NCI-H526 (cell line): ENCODE measurements at regions not wholly inside any gene's neighbourhood (a gene's known extent, or its start where the extent isn't known, plus 50 kb on each side); places are given as distances from the start of the nearest gene placed in this dataset.

Experiments
- DNase-seq, 2 experiments: peaks; one replicate each; lab custom pipeline; 2025; lab: John Stamatoyannopoulos, UW

DNA sequence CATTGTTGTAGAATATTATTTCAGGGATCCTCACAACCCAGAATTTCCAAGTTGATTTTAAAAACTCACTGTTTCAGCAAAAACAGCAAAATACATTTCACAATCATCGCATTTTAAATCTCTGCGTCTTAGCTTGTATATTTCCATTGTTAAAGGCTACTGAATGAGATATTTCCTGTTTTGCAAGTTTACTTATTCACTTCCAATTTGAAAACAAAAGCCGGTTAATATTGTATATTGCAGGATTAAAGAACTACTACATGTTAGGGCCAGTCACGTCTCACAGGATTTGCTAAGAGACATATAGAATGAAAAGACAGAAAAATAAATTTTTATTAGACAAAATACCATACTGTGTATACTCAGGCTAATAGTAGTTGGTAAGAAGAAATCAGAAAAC lies 395.9 kb upstream of the CDH9 start:
- no peak for DNase-seq

- no peak for DNase-seq
Measured at GRCh38 chr5:27414099-27414498, 375.7 kb upstream of the CDH9 start.

DNA sequence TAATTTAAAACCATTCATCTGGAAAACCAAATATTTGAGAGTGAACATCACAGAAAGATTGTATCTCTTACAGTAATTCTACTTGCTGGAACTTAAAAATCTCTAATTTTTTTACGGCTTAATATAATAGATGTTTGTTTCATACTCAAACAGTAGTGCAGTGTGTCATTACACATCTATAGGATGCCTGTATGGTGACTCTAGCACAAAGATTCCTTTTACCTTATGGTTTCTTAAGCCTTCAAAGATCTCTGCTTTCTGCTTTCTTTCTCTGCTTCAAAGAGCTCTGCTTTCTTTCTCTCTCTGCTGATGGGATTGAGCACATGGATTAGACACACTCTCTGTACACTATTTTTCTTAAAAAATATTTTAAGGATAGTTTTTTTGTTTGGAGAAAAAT lies 374.0 kb upstream of the CDH9 start:
- no peak for DNase-seq

DNA sequence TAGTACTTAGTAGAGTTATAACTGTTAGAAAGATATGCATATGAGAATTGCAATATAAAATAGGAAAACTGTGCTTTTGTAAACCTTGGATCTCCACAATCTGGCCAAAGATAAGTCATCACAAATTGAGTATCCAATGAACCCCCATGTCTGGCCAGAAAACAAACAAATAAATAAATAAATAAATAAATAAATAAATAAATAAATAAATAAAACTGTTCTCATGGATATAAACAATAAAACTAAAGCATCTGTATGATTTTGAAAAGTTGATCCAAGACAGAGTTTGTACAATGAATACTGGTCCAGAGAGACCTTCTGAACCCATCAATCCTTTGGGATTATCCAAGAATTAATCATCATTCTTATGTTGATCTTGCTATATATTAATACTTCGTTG lies 367.6 kb upstream of the CDH9 start:
- no peak for DNase-seq

- no peak for DNase-seq
Measured at GRCh38 chr5:27403243-27403882, 365.0 kb upstream of the CDH9 start.

DNA sequence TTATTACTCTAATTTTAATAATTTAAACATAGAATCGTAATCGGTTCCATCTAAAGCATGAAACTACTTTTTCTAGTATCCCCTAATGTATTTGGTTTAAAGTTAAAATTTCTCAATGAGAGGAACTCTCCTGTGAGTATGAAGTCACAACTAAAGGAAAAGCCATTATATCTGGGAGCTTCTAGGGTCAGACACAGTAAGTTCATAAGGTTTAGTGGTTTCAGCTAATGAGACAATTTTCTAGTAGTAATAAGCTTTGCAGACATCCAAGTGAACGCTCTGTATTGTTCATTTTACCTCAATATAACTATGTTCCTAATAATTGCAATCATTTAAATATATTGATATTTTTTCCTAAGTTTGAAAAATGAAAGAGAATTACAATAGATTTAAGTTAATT lies 364.4 kb upstream of the CDH9 start:
- DNase-seq, result no peak

- DNase-seq, result no peak
Measured at GRCh38 chr5:27396998-27397397, 358.6 kb upstream of the CDH9 start.

- DNase-seq, result no peak
Measured at GRCh38 chr5:27392716-27393115, 354.3 kb upstream of the CDH9 start.

DNA sequence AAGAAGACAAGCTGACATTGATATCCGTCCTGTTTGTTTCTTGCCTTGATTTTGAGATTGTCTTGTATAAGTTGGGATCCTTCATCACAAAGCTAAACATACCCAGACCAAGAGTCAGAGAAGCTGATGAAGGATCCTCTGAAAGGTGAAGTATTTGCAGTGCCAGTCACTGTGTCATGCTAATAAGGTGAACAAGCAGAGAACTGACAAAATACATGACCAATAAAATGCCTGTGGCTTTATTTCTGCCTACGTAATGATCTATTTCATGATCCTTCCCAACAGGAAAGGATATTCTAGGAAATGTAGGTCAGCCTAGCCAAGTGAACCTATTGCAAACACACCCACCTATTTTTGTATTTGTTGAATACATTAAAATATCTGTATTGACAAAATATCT lies 351.3 kb upstream of the CDH9 start:
- DNase-seq, result no peak

GRCh38 chr5:27388755-27389154 lies 350.4 kb upstream of the CDH9 start:
- no peak for DNase-seq

- no peak for DNase-seq
Measured at GRCh38 chr5:27387535-27388073, 349.2 kb upstream of the CDH9 start.

DNA sequence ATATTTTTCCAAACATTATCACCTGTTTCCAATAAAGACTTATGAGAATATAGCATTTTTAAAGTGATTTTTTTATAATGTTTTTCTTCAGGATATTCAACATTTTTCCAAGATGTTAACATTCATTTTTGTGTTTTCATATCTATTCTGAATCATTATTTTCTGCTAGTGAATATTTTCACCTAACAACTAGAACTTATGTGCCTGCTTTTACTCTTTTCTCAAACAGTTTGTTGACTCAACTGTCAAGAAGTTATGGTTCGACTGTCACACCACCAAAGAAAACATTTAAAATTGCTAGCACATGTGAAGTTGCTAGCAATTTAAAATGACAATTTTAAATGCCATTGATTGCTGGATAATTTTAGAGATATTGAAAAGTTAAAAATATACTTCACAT lies 343.3 kb upstream of the CDH9 start:
- no peak for DNase-seq

DNA sequence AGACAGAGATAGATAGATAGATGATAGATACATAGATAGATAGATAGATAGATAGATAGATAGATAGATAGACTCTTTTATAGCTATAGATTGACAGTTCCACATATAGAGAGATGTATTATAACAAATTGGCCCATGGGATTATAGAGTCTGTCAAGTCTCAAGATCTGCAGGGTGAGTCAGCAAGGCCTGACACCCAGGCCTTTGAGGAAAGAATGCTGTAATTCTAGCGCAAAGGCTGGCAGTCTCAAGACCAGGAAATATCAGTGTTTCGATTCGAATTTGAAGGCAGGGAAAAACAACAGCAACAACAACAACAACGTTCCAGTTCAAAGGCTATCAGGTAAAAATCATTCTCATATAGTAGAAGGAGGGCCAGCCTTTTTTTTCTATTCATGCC lies 339.2 kb upstream of the CDH9 start:
- DNase-seq, result no peak

DNA sequence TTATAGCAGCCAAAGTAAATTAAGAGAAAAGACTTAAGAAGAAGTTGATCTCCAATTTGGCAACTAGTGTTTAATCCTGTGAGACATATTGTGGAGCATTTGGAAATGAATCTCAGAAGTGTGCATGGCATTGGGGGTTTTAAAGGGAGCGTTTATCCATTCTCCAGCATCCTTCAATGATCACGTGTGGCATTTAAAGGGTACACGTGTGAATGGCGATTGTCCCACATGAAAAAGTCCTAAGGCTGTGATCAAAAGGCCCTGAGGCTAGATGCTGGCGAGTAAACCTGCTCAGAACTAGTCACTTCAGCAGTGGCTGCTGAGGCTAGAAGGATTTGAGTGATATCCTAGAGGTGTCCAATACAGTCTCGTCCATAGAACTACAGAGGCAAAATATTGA lies 315.6 kb upstream of the CDH9 start:
- no peak for DNase-seq

GRCh38 chr5:27353540-27353939 lies 315.2 kb upstream of the CDH9 start:
- no peak for DNase-seq

GRCh38 chr5:27341342-27341741 lies 303.0 kb upstream of the CDH9 start:
- DNase-seq, result no peak

DNA sequence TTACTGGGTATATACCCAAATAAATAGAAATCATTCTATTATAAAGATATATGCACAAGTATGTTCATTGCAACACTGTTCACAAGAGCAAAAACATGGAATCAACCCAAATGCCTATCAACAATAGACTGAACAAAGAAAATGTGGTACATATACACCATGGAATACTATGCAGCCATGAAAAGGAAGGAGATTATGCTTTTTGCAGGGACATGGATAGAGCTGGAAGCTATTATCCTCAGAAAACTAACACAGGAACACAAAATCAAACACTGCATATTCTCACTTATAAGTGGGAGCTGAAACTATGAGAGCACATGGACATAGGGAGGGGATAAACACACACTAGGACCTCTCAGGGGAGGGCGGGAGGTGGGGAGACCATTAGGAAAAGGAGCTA lies 298.4 kb upstream of the CDH9 start:
- no peak for DNase-seq

DNA sequence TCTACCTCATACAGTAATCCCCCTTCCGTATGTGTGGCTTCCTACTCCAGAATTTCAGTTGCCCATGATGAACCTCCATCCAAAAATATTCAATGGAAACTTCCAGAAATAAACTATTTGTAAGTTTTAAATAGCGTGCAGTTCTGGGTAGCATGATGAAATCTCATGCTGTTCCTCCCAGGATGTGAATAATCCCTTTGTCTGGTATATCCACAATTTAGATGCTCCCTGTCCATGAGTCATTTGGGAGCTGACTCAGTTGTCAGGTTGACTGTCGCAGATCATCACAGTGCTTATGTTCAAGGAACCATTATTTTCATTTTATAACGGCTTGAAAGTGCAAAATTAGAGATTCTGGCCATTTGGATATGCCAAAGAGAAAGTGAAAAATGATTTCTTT lies 290.1 kb upstream of the CDH9 start:
- DNase-seq, result no peak

- DNase-seq, result no peak
Measured at GRCh38 chr5:27325513-27325912, 287.1 kb upstream of the CDH9 start.

GRCh38 chr5:27318701-27319100 lies 280.3 kb upstream of the CDH9 start:
- no peak for DNase-seq

- no peak for DNase-seq
Measured at GRCh38 chr5:27316271-27316650, 277.9 kb upstream of the CDH9 start.

DNA sequence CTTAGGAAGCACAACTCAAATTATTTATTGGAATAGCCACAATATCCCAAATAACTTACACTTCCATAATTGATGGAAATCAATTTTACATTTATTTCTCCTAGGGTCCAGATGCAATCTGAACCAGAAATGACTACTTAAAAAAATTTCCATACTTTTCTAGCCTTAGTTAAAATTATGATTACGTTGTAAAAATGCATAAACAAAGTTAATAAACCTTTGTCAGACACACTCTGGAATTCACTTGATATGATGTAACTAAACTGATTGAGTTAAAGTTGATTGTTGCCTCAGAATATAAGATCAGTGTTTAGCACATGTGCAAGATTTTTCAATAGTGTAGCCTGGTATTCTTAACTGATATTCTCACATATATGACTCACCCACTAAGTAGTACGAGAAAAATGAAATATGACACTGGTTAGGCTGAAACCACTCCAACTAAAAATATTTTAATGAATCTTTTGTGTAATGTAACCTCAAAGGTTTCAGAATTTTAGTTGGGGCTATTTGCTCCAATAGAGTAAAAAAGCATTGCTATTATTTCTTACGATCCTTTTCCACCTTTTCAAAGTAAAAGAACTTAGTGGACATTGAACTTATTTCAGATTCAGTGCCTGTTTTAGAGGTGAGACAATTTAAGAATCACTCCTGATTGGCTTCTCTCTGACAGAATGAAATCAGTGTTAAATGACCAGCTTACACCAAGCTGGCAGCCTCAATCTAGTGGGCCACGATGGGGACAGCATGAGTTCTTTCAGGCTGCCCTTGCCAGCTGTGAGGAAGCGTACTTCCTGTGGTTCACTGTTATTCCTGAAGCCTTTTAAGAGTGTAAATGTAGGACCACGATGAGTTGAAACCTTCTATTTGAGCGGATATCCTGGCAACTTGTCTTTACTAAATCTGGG lies 277.2 kb upstream of the CDH9 start:
- DNase-seq, result no peak

DNA sequence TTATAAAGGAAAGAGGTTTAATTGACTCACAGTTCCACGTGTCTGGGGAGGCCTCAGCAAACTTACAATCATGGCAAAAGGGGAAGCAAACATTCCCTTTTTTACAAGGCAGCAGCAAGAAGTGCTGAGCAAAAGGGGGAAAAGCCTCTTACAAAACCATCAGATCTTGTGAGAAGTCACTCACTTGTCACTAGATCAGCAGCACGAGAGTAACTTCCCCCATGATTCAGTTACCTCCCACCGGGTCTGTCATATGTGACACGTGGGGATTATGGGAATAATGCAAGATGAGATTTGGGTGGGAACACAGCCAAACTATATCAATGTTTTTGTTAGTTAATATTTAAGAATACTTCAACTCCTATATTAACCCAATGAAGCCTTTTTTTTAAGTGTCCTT lies 275.2 kb upstream of the CDH9 start:
- DNase-seq, result no peak
